ENCODE measurements at regions not wholly inside any gene's neighbourhood (a gene's known extent, or its start where the extent isn't known, plus 50 kb on each side); places are given as distances from the start of the nearest gene placed in this dataset.

GRCh38 chr1:34617321-34618118, 137.3 kb upstream of the GJB5 start (continued):
- TF ChIP-seq REST (IDR thresholded peaks at IDR 0.05; ENCODE audit: unreplicated experiment) (no peak), EZH2 (IDR thresholded peaks at IDR 0.05; ENCODE audit: low read depth, unreplicated experiment) (no peak), POLR2AphosphoS5 (IDR thresholded peaks at IDR 0.05; ENCODE audit: low read depth) (no peak), ZNF331 (CRISPR knock-in tag; IDR thresholded peaks at IDR 0.05; ENCODE audit: low read depth) (no peak), ETS1 (IDR thresholded peaks at IDR 0.05) (no peak)

GRCh38 chr1:34618381-34618780, 136.5 kb upstream of the GJB5 start:
- peaks cover 2% of the 10 kb centered on the region for H3K27me3 Mint-ChIP-seq (ENCODE audit: insufficient read depth, low read depth, poor library complexity)
- no peak for ATAC-seq
- no peaks in the 10 kb centered on the region for H3K36me3 Mint-ChIP-seq (ENCODE audit: low read depth)
- H2AFZ ChIP-seq: no peak overlapping the region
- H3K27ac Mint-ChIP-seq: no peak overlapping the region
- no peaks in the 10 kb centered on the region for H3K27me3 ChIP-seq (ENCODE audit: insufficient read depth)
- no peaks in the 10 kb centered on the region for H3F3A ChIP-seq (replicated peaks; ENCODE audit: low read depth)
- H3K79me2 ChIP-seq (replicated peaks; ENCODE audit: insufficient read depth): no peaks in the 10 kb centered on the region
- no peak overlapping the region for H3K4me3 Mint-ChIP-seq
- no peak for DNase-seq (ENCODE audit: low spot score)
- no peak overlapping the region for H3K4me2 ChIP-seq
- H3K9me2 ChIP-seq (ENCODE audit: insufficient read depth): 0 out of 2 replicates have a peak, but pooled peaks cover 7% of the 10 kb centered on the region
- no peak overlapping the region for H3K4me3 ChIP-seq
- H3K4me1 ChIP-seq (ENCODE audit: insufficient read depth): no peaks in the 10 kb centered on the region
- no peaks in the 10 kb centered on the region for H3K9me3 Mint-ChIP-seq
- H3K36me3 ChIP-seq (ENCODE audit: insufficient read depth): no peaks in the 10 kb centered on the region
- no peak overlapping the region for H3K27ac ChIP-seq (ENCODE audit: low read depth)
- H3K4me1 Mint-ChIP-seq: no peaks in the 10 kb centered on the region
- no peaks in the 10 kb centered on the region for H4K20me1 ChIP-seq (replicated peaks; ENCODE audit: insufficient read depth)
- TF ChIP-seq CTCF (conservative IDR thresholded peaks at IDR 0.05; ENCODE audit: low read depth in 2 of 2) (no peak), REST (IDR thresholded peaks at IDR 0.05; ENCODE audit: unreplicated experiment) (no peak), EZH2 (IDR thresholded peaks at IDR 0.05; ENCODE audit: low read depth, unreplicated experiment) (no peak), CREB1 (CRISPR knock-in tag; IDR thresholded peaks at IDR 0.05; ENCODE audit: low read depth) (no peak), POLR2AphosphoS5 (IDR thresholded peaks at IDR 0.05; ENCODE audit: low read depth) (no peak), STAT1 (IDR thresholded peaks at IDR 0.05; ENCODE audit: unreplicated experiment) (no peak), ETS1 (IDR thresholded peaks at IDR 0.05) (no peak), ZNF114 (CRISPR knock-in tag; IDR thresholded peaks at IDR 0.05) (no peak), EZH2phosphoT487 (IDR thresholded peaks at IDR 0.05; ENCODE audit: unreplicated experiment) (no peak)

Data from GM23338 (cell line).